Fibroblast of the aortic adventitia (primary cell): ENCODE measurements at regions not wholly inside any gene's neighbourhood (a gene's known extent, or its start where the extent isn't known, plus 50 kb on each side); places are given as distances from the start of the nearest gene placed in this dataset.
A peak's percentile ranks its signal among the peaks of the same experiment; 100 is the strongest.

Experiments used
- DNase-seq: peaks from one replicate; pipeline ENCODE4 v3.0.0-alpha.2; 2010; ENCODE audit warnings: low read depth
- H3K4me3 ChIP-seq: 2 replicates; pipeline ENCODE4 v1.5.1; 2011; ENCODE audit warnings: low read depth, mild to moderate bottlenecking, control low read depth, low read length, moderate library complexity
- CTCF ChIP-seq: IDR thresholded peaks from 2 replicates; pipeline ENCODE4 v1.5.1; 2011; ENCODE audit warnings: mild to moderate bottlenecking, low read length, control low read depth, inconsistent platforms; ENCODE audit not compliant: insufficient read depth

GRCh38 chr21:29235714-29236197 lies 63.0 kb upstream of the BACH1 start:
- H3K4me3 ChIP-seq: no peak overlapping the region
- DNase-seq: no peak
- no peak for TF ChIP-seq CTCF

- no peak for DNase-seq
- TF ChIP-seq CTCF: no peak
- no peak overlapping the region for H3K4me3 ChIP-seq
These were observed 62.5 kb upstream of the BACH1 start for GRCh38 chr21:29236201-29236600.

GRCh38 chr21:29237110-29238052 lies 61.3 kb upstream of the BACH1 start:
- TF ChIP-seq CTCF: no peak
- no peak overlapping the region for H3K4me3 ChIP-seq
- DNase-seq: peak; percentile 73

- peak; percentile 36 for DNase-seq
These were observed 60.4 kb upstream of the BACH1 start for GRCh38 chr21:29238053-29238966.

GRCh38 chr21:29238967-29239290 lies 59.8 kb upstream of the BACH1 start:
- TF ChIP-seq CTCF: no peak
- no peak overlapping the region for H3K4me3 ChIP-seq
- DNase-seq: no peak

More at GRCh38 chr21:29238053-29238966, 60.4 kb upstream of the BACH1 start:
- no peak overlapping the region for H3K4me3 ChIP-seq
- TF ChIP-seq CTCF: no peak

- no peak overlapping the region for H3K4me3 ChIP-seq
- no peak for DNase-seq
- no peak for TF ChIP-seq CTCF
These were observed 58.6 kb upstream of the BACH1 start for GRCh38 chr21:29240136-29240535.
